GM12873 (cell line): ENCODE measurements at regions not wholly inside any gene's neighbourhood (a gene's known extent, or its start where the extent isn't known, plus 50 kb on each side); places are given as distances from the start of the nearest gene placed in this dataset.

Experiments used
- TF ChIP-seq, protein P1 (sequence below): IDR thresholded peaks from 2 replicates; pipeline ENCODE4 v1.5.1; 2012; ENCODE audit warnings: low read depth, mild to moderate bottlenecking, moderate library complexity, low read length, control low read depth; ENCODE audit not compliant: insufficient read depth; ENCODE audit errors: missing control alignments

DNA sequence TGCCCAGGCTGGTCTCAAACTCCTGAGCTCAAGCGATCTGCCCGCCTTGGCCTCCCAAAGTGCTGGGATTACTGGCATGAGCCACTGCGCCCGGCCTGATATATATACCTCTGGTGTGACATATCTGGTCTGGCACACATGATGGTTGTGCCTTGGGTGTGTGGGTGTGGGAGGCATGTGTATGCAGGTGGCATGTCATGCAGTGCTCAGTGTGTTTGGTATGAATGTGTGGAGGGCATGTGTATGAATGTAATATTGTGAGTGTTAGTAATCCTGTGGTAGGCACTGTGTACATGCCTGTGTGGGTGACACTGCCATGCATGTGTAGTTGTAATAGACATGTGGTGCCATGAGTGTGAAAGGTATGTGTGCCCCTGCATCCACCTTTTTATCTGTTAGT lies 179.3 kb upstream of the GOT2 start:
- TF ChIP-seq, protein P1, sequence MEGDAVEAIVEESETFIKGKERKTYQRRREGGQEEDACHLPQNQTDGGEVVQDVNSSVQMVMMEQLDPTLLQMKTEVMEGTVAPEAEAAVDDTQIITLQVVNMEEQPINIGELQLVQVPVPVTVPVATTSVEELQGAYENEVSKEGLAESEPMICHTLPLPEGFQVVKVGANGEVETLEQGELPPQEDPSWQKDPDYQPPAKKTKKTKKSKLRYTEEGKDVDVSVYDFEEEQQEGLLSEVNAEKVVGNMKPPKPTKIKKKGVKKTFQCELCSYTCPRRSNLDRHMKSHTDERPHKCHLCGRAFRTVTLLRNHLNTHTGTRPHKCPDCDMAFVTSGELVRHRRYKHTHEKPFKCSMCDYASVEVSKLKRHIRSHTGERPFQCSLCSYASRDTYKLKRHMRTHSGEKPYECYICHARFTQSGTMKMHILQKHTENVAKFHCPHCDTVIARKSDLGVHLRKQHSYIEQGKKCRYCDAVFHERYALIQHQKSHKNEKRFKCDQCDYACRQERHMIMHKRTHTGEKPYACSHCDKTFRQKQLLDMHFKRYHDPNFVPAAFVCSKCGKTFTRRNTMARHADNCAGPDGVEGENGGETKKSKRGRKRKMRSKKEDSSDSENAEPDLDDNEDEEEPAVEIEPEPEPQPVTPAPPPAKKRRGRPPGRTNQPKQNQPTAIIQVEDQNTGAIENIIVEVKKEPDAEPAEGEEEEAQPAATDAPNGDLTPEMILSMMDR: no peak

DNA sequence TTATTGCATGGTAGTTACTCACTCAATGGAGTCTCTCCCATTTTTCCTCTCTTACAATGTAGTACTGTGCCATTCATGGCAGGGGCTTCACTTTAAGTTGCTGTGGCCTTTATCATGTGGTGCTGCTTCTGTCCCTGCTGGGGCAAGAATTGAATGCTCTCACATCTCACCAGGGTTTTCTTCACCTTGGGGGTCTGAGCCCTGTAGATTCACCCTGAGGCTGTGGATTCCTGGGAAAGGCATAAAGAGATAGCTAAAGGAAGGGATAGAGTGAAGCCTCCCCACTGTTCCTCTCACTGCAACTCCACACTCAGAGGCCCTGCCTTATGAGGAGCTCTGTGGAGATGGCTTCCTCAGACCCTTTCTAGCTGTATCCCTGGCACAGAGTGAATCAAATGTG lies 178.5 kb upstream of the GOT2 start:
- TF ChIP-seq, protein P1: no peak

DNA sequence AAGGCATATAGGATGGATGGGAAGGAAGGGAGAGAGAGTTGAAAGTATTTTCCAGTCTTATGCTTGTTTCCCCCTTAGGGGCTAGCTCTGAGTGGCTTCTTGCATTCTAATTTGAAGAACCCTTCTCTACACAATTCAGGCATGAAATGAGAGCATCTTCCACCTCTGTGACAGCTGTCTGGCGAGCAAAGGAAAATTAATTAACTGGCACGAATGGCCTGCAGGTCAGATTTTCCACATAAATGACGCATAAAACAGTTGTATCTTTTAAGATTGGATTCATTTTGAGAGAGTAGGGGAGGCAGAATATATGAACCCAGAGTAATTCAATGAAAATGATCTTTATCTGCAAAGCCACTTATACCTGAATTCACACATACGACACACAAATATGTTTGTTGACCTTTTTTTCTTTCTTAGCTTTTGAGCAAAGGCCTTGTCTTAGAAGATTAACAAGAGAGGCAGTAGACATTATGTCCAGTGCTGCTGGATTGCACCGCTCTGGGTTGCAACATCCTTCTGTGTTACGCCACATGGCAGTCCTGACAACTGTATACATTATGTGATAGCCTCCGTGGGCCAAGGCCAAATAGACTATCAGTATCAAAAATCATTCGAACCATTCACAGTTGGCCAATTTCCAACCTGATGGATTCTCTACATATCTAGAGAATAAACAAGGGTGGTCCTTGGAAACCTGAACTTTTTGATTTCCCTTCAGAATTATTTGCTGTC lies 173.0 kb upstream of the GOT2 start:
- TF ChIP-seq, protein P1: no peak

DNA sequence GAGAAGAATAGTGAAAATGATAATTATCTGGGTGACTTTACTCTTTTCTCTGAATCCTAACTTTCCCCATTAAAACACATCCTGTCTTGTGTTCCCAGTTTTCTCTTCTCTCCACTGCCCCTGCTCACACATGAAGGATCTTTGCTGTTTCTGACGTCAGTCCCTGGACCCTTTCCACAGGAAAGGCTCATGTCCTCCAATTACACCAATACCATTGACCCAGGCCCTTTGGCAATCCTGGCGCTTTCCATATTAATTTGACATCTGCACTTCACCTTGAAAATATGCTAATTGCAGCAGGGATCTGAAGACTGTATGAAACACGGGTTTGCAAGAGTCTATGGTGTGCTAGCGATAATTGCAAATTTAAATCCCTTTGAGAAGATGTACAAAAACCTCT lies 170.2 kb upstream of the GOT2 start:
- TF ChIP-seq, protein P1: no peak

DNA sequence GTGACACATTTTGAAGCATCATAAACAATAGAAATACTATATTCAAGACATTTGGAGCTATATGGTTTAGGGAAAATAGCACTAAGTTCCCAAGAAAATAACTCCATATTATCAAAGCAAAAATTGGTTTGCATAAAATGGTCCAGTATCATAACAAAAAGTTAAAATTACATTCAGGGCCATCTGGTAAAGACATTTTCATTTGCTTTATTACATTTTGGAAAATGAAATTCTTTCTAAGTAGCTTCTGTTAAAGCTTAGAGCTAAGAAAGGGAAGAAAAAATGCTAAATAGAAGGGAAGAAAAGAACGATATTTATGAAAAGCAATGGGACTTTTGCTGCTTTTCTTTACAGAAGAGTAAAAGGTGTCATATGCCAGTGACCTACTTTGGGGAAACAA lies 155.4 kb upstream of the GOT2 start:
- TF ChIP-seq, protein P1: no peak

DNA sequence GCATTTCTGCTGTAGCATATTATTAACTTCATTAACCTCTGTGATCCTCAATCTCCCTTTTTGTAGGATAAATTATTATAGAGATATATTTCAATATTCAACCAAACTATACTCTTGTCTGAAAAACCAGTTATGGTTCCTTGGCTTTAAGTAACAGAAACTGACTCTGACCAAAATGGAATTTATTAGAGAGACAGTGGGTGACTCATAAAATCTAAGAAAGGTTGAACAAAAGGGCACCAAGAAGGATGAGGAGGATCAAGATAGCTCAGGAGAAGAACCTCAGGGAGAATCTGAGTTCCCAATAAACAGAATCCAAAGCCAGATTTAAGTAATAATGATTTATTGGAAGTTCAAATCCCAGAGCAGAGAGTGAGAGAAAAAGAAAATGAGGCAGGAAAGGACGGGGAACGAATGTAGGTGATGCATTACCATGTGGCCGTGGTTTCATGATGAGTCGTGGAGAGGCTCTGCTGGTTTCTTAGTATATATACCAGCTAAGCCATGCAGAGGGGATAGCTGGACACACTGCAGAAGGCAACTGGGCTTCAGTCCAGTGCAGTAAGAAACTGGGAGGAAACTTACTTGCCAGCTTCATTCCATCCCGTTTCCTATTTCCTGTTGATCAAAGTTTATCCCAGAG lies 151.5 kb upstream of the GOT2 start:
- TF ChIP-seq, protein P1: no peak

DNA sequence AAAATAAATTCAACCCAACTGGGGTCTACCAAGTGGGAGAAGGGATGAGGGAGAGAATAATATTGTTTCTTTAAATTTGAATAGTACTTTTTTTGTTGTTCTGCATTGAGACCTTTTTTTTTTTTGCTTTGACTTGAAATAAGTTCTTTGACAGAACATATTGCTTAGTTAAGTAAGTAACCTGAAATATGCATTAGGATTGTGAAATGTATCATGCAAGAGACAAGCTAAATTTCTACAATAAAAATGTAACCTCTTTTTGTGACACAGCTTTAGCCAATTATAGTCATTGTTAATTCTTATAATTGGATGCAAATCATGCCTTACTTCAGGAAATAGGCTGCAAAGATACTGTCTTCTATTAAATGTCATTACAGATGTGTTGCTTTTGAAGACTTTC lies 150.0 kb upstream of the GOT2 start:
- TF ChIP-seq, protein P1: no peak
